Esophagus squamous epithelium (tissue), 5 donors: ENCODE measurements at regions not wholly inside any gene's neighbourhood (a gene's known extent, or its start where the extent isn't known, plus 50 kb on each side); places are given as distances from the start of the nearest gene placed in this dataset.

Experiments
- DNase-seq: peaks from one replicate; lab custom pipeline; 2025; lab: John Stamatoyannopoulos, UW
- H3K27ac ChIP-seq, 4 donors: fragments of 200-600 bp; sonication (generic); one replicate each; pipeline ENCODE4 v1.5.1; 2016 to 2019; ENCODE audit warnings: mild to moderate bottlenecking in 1 of 4
- H3K27me3 ChIP-seq, 4 donors: fragments of 200-600 bp; sonication (generic); 1 replicate in 3 of 4; 2 replicates in 1 of 4; pipeline versions ENCODE4 v1.5.1 to v1.6.0; 2017 to 2021; ENCODE audit warnings: antibody characterized with exemption in 1 of 4
- H3K36me3 ChIP-seq, 3 donors: fragments of 200-600 bp; sonication (generic); one replicate each; pipeline ENCODE4 v1.5.1; 2016 to 2019
- H3K4me1 ChIP-seq, 3 donors: fragments of 200-600 bp; sonication (generic); one replicate each; pipeline ENCODE4 v1.5.1; 2017 to 2019
- H3K4me3 ChIP-seq, 4 donors: fragments of 200-600 bp; sonication (generic); 1 replicate in 3 of 4; 2 replicates in 1 of 4; pipeline ENCODE4 v1.5.1; 2016 to 2019; ENCODE audit warnings: mild to moderate bottlenecking in 2 of 4, moderate library complexity in 1 of 4
- H3K9me3 ChIP-seq, 3 donors: fragments of 200-600 bp; sonication (generic); one replicate each; pipeline ENCODE4 v1.5.1; 2016 to 2019
- CTCF ChIP-seq, 6 experiments: fragments of 450-650 bp in 4 of 6; fragments of 200-600 bp in 2 of 6; sonication (generic) in 2 of 6; IDR thresholded peaks; one replicate each; pipeline ENCODE4 v1.5.1; 2016 to 2019; ENCODE audit warnings: antibody characterized with exemption in 6 of 6, mild to moderate bottlenecking in 4 of 6, moderate library complexity in 4 of 6
- POLR2A ChIP-seq, 4 donors: fragments of 450-650 bp; IDR thresholded peaks; one replicate each; pipeline ENCODE4 v1.6.1; 2017; ENCODE audit warnings: antibody characterized with exemption in 4 of 4, mild to moderate bottlenecking in 4 of 4, moderate library complexity in 3 of 4
- WGBS, 2 donors: methylation state at CpG; one replicate each; pipeline ENCODE4 v1.1.5; 2018; 5-methylcytosine and 5-hydroxymethylcytosine counted together
- intact Hi-C: fragments of 100-400 bp; cut with DNase I; formaldehyde crosslinking; loops from one replicate; pipeline ENCODE4 v1.15.0; 2022
- donor health status: DM: yes; HTN: yes; CAD: no.

DNA sequence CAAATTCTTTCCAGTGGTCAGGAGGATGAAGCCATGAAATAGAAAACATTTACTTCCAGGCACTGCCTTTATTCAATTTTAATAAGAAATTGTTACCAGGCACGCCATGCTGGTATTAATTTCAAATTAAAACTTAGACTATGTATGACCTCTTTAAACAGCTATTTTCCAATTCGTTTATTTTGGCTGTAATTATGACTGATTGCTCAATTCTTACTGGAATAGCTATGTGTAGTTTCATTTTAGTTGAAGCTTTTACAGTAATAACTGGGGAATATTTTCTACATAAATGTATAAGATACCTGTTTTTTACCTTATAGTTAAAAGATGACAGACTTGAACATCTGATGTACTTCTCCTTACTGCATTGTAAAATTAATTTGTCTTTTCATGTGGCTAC is 480.0 kb upstream of the GOLIM4 start:
- intact Hi-C loops = no loop called here
- H3K4me3 ChIP-seq = no peak overlapping the region
- no peaks in the 10 kb centered on the region for H3K9me3 ChIP-seq
- no peak overlapping the region for H3K27ac ChIP-seq
- no peak for TF ChIP-seq POLR2A (IDR thresholded peaks at IDR 0.05)
- no peak for TF ChIP-seq CTCF (IDR thresholded peaks at IDR 0.05)
- H3K36me3 ChIP-seq = no peaks in the 10 kb centered on the region
- H3K27me3 ChIP-seq = no peaks in the 10 kb centered on the region
- no peaks in the 10 kb centered on the region for H3K4me1 ChIP-seq
- WGBS, 2 donors = 35 to 36% methylated on average over 2 of the region's 2 CpGs
- no peak for DNase-seq

- Histone ChIP-seq H3K27ac (no peak overlapping the region), H3K27me3 (no peaks in the 10 kb centered on the region), H3K4me1 (no peaks in the 10 kb centered on the region), H3K36me3 (no peaks in the 10 kb centered on the region), H3K9me3 (no peaks in the 10 kb centered on the region), H3K4me3 (no peak overlapping the region)
- 15 to 20% methylated on average over 1 of the region's 1 CpG for WGBS, 2 donors
- no peak for DNase-seq
- intact Hi-C loops = no loop called here
- TF ChIP-seq POLR2A (IDR thresholded peaks at IDR 0.05) = no peak
- no peak for TF ChIP-seq CTCF (IDR thresholded peaks at IDR 0.05)
These were observed 478.9 kb upstream of the GOLIM4 start for GRCh38 chr3:168574455-168575158.

DNA sequence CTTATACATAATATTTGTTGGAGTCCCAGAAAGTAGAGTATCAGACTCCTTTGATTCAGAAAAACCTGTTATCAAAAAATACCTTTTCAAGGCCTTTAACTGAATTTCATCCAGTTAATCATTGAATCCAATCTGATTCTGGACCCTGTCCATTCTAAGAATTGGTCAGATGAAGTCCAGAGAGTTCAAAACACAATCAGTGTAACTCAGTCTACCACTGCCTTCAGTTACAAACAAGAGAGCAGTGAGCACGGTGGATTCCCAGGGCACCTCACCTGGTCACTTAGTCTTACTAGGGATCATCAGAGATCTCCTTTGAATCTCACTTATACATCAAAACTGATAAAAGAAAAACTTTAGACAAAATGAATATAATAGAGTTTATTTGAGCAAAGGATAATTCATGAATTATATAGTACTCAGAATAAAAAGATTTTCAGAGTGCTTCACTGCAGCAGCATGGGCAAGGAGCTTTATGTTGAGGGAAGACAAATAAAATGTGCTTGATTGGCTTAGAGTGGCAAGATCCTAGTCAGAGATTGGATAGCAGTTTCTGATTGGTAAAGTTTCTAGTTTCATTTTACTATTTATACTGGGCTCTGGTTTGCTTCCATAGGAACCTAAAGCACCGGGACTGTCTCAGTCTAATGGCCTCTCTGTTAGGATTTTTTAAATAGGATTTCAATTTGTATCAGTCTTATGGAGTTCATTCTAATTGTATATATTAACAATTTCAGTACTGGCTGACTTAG is 474.9 kb upstream of the GOLIM4 start:
- Histone ChIP-seq H3K9me3 (no peaks in the 10 kb centered on the region), H3K27me3 (no peaks in the 10 kb centered on the region), H3K36me3 (no peaks in the 10 kb centered on the region), H3K4me1 (no peaks in the 10 kb centered on the region), H3K4me3 (no peak overlapping the region), H3K27ac (no peak overlapping the region)
- WGBS, 2 donors = 72 to 75% methylated on average over 2 of the region's 2 CpGs
- TF ChIP-seq CTCF (IDR thresholded peaks at IDR 0.05) (no peak), POLR2A (IDR thresholded peaks at IDR 0.05) (no peak)
- intact Hi-C loops = no loop called here
- no peak for DNase-seq

DNA sequence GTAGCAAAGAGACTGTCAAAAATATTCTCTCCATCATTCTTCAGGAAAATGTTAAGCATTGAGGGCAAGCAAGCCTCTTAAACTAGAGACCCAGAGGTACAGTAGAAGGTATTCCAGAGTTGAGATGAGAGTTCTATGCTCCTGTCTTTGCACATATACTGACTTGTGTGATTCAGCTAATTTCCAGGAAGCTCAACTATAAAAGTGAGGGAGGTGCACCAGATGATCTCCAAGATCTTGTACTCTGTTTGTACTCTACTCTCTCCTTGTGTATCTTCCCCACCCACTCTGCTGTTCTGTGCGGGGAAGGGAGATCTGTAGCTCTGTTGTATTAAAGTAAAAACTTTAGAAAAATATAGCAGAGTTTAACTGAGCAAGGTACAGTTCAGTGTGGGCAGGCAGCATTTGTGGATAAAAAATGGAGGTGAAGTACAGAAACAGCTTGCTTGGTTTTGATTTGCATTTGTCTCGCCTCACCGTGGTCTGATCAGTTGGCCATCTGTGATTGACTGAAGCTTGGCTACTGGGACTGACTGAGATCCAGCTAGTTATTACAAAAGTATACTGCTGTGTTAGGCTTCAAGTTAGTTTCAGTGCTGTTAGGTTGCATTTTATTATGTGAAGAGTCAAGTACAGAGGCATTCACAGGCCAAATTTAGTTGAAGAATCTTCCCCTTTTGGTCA is 463.1 kb upstream of the GOLIM4 start:
- no peaks in the 10 kb centered on the region for H3K9me3 ChIP-seq
- H3K4me1 ChIP-seq = no peaks in the 10 kb centered on the region
- no peaks in the 10 kb centered on the region for H3K36me3 ChIP-seq
- WGBS, 2 donors = 69 to 90% methylated on average over 3 of the region's 3 CpGs
- no peaks in the 10 kb centered on the region for H3K27me3 ChIP-seq
- no peak for TF ChIP-seq CTCF (IDR thresholded peaks at IDR 0.05)
- no peak for TF ChIP-seq POLR2A (IDR thresholded peaks at IDR 0.05)
- H3K4me3 ChIP-seq = no peak overlapping the region
- intact Hi-C loops = no loop called here
- no peak overlapping the region for H3K27ac ChIP-seq
- DNase-seq = no peak

- no peak overlapping the region for H3K27ac ChIP-seq
- TF ChIP-seq POLR2A (IDR thresholded peaks at IDR 0.05) (no peak), CTCF (IDR thresholded peaks at IDR 0.05) (no peak)
- no peaks in the 10 kb centered on the region for H3K27me3 ChIP-seq
- no peaks in the 10 kb centered on the region for H3K36me3 ChIP-seq
- no peaks in the 10 kb centered on the region for H3K9me3 ChIP-seq
- no peak overlapping the region for H3K4me3 ChIP-seq
- DNase-seq = no peak
- H3K4me1 ChIP-seq = no peaks in the 10 kb centered on the region
- intact Hi-C loops = no loop called here
These were observed 456.5 kb upstream of the GOLIM4 start for GRCh38 chr3:168552251-168552650.
